ENCODE measurements at regions not wholly inside any gene's neighbourhood (a gene's known extent, or its start where the extent isn't known, plus 50 kb on each side); places are given as distances from the start of the nearest gene placed in this dataset.
A peak's percentile ranks its signal among the peaks of the same experiment; 100 is the strongest.
"Not testable (repeated sequence)": the region's sequence is repeated elsewhere in the genome, so short reads cannot be mapped to it uniquely, and the experiment has no call there.

- H3K36me3 Mint-ChIP-seq; H3K27ac Mint-ChIP-seq; ATAC-seq; DNase-seq (ENCODE audit: low spot score in 2 of 2); H3K9me3 Mint-ChIP-seq: not testable (repeated sequence)
These were observed 1336.5 kb downstream of the SPATA31A7 start for GRCh38 chr9:62526306-62526705.

- peak overlapping the region in 1 of 2 donors; percentile 79 for H3K27ac Mint-ChIP-seq
- H3K36me3 Mint-ChIP-seq; DNase-seq (ENCODE audit: low spot score in 2 of 2); H3K9me3 Mint-ChIP-seq; ATAC-seq: not testable (repeated sequence)
These were observed 1342.4 kb downstream of the SPATA31A7 start for GRCh38 chr9:62532162-62532776.

GRCh38 chr9:62532777-62533173, 1342.9 kb downstream of the SPATA31A7 start:
- DNase-seq (ENCODE audit: low spot score in 2 of 2); ATAC-seq; H3K9me3 Mint-ChIP-seq; H3K36me3 Mint-ChIP-seq: not testable (repeated sequence)
- peak overlapping the region in 1 of 2 donors; percentile 79 for H3K27ac Mint-ChIP-seq

- not testable (repeated sequence) for H3K36me3 Mint-ChIP-seq; H3K27ac Mint-ChIP-seq; H3K9me3 Mint-ChIP-seq; DNase-seq (ENCODE audit: low spot score in 2 of 2)
- ATAC-seq, result peak in 1 of 2 donors; percentile 71
These were observed 1360.7 kb downstream of the SPATA31A7 start for GRCh38 chr9:62550539-62550938.

- H3K27ac Mint-ChIP-seq; H3K36me3 Mint-ChIP-seq; ATAC-seq; DNase-seq (ENCODE audit: low spot score in 2 of 2); H3K9me3 Mint-ChIP-seq: not testable (repeated sequence)
These were observed 1370.8 kb downstream of the SPATA31A7 start for GRCh38 chr9:62560603-62561002.

GRCh38 chr9:62565132-62565531, 1375.3 kb downstream of the SPATA31A7 start:
- H3K9me3 Mint-ChIP-seq; H3K36me3 Mint-ChIP-seq; ATAC-seq; DNase-seq (ENCODE audit: low spot score in 2 of 2); H3K27ac Mint-ChIP-seq: not testable (repeated sequence)

GRCh38 chr9:62566430-62566829, 1376.6 kb downstream of the SPATA31A7 start:
- not testable (repeated sequence) for ATAC-seq

GRCh38 chr9:62597128-62597527, 1407.3 kb downstream of the SPATA31A7 start:
- not testable (repeated sequence) for ATAC-seq; H3K27ac Mint-ChIP-seq; DNase-seq (ENCODE audit: low spot score in 2 of 2); H3K36me3 Mint-ChIP-seq; H3K9me3 Mint-ChIP-seq

More at GRCh38 chr9:62566430-62566829, 1376.6 kb downstream of the SPATA31A7 start:
- not testable (repeated sequence) for DNase-seq (ENCODE audit: low spot score in 2 of 2); H3K27ac Mint-ChIP-seq; H3K36me3 Mint-ChIP-seq; H3K9me3 Mint-ChIP-seq

All from activated naive CD4-positive, alpha-beta T cell treated with anti-CD3 and anti-CD28 coated beads, Interleukin-2, amount 50 U/mL, for 72 hours (primary cell).